ENCODE measurements at regions not wholly inside any gene's neighbourhood (a gene's known extent, or its start where the extent isn't known, plus 50 kb on each side); places are given as distances from the start of the nearest gene placed in this dataset.
"Not testable (repeated sequence)": the region's sequence is repeated elsewhere in the genome, so short reads cannot be mapped to it uniquely, and the experiment has no call there.

DNA sequence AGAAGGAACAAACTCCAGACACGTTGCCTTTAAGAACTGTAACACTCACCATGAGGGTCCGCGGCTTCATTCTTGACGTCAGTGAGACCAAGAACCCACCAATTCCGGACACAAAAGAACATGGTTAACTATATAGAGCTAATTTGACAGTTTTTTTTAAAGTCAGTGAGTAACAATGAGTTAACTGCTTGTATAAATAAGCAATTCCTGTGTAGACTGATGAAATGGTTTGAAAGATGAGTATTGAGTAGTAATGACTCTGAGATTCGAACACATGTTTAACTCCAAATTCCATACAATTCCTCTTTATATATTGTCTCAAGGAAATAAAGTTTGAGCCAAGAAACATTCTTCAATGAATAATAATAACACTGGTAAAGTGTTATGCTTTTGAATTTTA, 478.0 kb downstream of the MMUT start:
- Histone ChIP-seq H3K9me3 (ENCODE audit: insufficient read depth, low read length) (peaks cover 3% of the 10 kb centered on the region; the same call in 1 of the 2 replicates), H3K4me1 (ENCODE audit: insufficient read depth, insufficient read length) (no peaks in the 10 kb centered on the region), H3K9ac (ENCODE audit: insufficient read length, low read depth) (no peak overlapping the region), H3K4me3 (ENCODE audit: insufficient read length, low read depth) (no peak overlapping the region), H3K36me3 (ENCODE audit: insufficient read depth, insufficient read length, low read length) (no peaks in the 10 kb centered on the region), H3K27me3 (ENCODE audit: insufficient read depth, insufficient read length) (no peaks in the 10 kb centered on the region)
- TF ChIP-seq SUZ12 (IDR thresholded peaks at IDR 0.05; ENCODE audit: extremely low read depth, insufficient read depth, insufficient read length) (no peak), YY1 (IDR thresholded peaks at IDR 0.05; ENCODE audit: insufficient read depth, insufficient read length) (no peak)
- DNase-seq (ENCODE audit: low read depth, low spot score) = no peak

GRCh38 chr6:48983968-48984367, 479.1 kb downstream of the MMUT start:
- H3K36me3 ChIP-seq (ENCODE audit: insufficient read depth, insufficient read length, low read length); H3K27me3 ChIP-seq (ENCODE audit: insufficient read depth, insufficient read length); DNase-seq (ENCODE audit: low read depth, low spot score); H3K9ac ChIP-seq (ENCODE audit: insufficient read length, low read depth); H3K4me1 ChIP-seq (ENCODE audit: insufficient read depth, insufficient read length); H3K4me3 ChIP-seq (ENCODE audit: insufficient read length, low read depth); H3K9me3 ChIP-seq (ENCODE audit: insufficient read depth, low read length): not testable (repeated sequence)

DNA sequence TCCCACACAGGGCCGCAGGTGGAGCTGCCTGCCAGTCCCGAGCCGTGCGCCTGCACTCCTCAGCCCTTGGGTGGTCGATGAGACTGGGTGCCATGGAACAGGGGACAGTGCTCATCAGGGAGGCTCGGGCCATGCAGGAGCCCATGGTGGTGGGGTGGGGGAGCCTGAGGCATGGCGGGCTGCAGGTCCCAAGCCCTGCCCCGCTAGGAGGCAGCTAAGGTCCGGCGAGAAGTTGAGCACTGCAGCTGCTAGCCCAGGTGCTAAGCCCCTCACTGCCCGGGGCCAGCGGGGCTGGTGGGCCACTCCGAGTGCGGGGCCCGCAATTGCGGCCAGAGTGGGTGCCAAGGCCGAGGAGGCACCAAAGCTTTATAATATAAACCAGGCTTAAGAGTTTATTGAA, 479.7 kb downstream of the MMUT start:
- no peaks in the 10 kb centered on the region for H3K36me3 ChIP-seq (ENCODE audit: insufficient read depth, insufficient read length, low read length)
- H3K27me3 ChIP-seq (ENCODE audit: insufficient read depth, insufficient read length) = no peaks in the 10 kb centered on the region

DNA sequence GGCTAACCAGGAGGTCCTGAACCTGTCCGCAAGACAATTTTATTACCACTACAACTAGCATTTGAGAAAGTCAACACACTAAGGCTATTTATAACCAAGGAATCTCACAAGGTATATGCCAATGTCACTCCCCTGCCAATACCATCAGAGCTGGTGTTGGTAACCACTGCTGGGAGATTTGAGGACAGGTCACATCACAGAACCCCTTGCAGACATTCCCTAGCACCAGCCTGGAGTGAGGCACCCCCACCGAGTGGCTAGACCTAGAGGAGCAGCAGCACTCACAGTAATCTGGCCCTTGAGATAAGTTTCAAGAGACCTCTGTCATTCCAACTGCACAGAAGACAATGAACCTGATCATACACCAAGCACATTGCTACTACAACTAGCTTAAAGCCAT, 483.2 kb downstream of the MMUT start:
- Histone ChIP-seq H3K9me3 (ENCODE audit: insufficient read depth, low read length) (peaks cover 3% of the 10 kb centered on the region; the same call in 1 of the 2 replicates), H3K4me1 (ENCODE audit: insufficient read depth, insufficient read length) (no peaks in the 10 kb centered on the region), H3K36me3 (ENCODE audit: insufficient read depth, insufficient read length, low read length) (no peaks in the 10 kb centered on the region), H3K27me3 (ENCODE audit: insufficient read depth, insufficient read length) (no peaks in the 10 kb centered on the region), H3K9ac (ENCODE audit: insufficient read length, low read depth) (no peak overlapping the region), H3K4me3 (ENCODE audit: insufficient read length, low read depth) (no peak overlapping the region)
- TF ChIP-seq ZNF274 (IDR thresholded peaks at IDR 0.05; ENCODE audit: low read depth, low read length) (no peak), YY1 (IDR thresholded peaks at IDR 0.05; ENCODE audit: insufficient read depth, insufficient read length) (no peak), SUZ12 (IDR thresholded peaks at IDR 0.05; ENCODE audit: extremely low read depth, insufficient read depth, insufficient read length) (no peak)
- no peak for DNase-seq (ENCODE audit: low read depth, low spot score)

More for the DNA sequence above, 479.7 kb downstream of the MMUT start:
- Histone ChIP-seq H3K9ac (ENCODE audit: insufficient read length, low read depth) (no peak overlapping the region), H3K4me1 (ENCODE audit: insufficient read depth, insufficient read length) (no peaks in the 10 kb centered on the region), H3K9me3 (ENCODE audit: insufficient read depth, low read length) (peaks cover 3% of the 10 kb centered on the region; the same call in 1 of the 2 replicates), H3K4me3 (ENCODE audit: insufficient read length, low read depth) (no peak overlapping the region)
- no peak for DNase-seq (ENCODE audit: low read depth, low spot score)
- TF ChIP-seq SUZ12 (IDR thresholded peaks at IDR 0.05; ENCODE audit: extremely low read depth, insufficient read depth, insufficient read length) = no peak
- TF ChIP-seq YY1 (IDR thresholded peaks at IDR 0.05; ENCODE audit: insufficient read depth, insufficient read length) = no peak
- no peak for TF ChIP-seq ZNF274 (IDR thresholded peaks at IDR 0.05; ENCODE audit: low read depth, low read length)

DNA sequence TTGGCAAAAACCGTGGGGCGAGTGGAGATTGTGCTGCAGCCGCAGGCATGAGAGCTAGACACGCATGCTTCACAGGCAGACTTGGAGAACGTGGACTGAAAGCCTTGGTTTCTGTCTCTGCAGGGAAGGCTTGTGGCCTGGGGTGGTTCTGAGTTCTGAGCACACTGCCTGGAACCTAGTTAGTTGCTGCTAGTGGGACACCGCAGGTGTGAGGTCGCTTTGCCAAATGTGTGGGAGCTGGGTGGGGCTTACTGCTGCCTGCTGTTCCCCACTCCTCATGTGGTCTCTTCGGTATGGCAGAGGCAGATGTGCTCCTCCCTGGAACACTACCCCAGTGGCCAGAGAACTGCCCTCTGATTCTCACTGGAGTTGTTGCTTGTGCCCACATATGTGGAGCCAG, 484.0 kb downstream of the MMUT start:
- no peak for DNase-seq (ENCODE audit: low read depth, low spot score)
- peaks cover 3% of the 10 kb centered on the region; the same call in 1 of the 2 replicates for H3K9me3 ChIP-seq (ENCODE audit: insufficient read depth, low read length)
- TF ChIP-seq ZNF274 (IDR thresholded peaks at IDR 0.05; ENCODE audit: low read depth, low read length) (no peak), SUZ12 (IDR thresholded peaks at IDR 0.05; ENCODE audit: extremely low read depth, insufficient read depth, insufficient read length) (no peak), YY1 (IDR thresholded peaks at IDR 0.05; ENCODE audit: insufficient read depth, insufficient read length) (no peak)
- no peak overlapping the region for H3K9ac ChIP-seq (ENCODE audit: insufficient read length, low read depth)
- no peak overlapping the region for H3K4me3 ChIP-seq (ENCODE audit: insufficient read length, low read depth)
- H3K4me1 ChIP-seq (ENCODE audit: insufficient read depth, insufficient read length) = no peaks in the 10 kb centered on the region
- H3K27me3 ChIP-seq (ENCODE audit: insufficient read depth, insufficient read length) = no peaks in the 10 kb centered on the region
- no peaks in the 10 kb centered on the region for H3K36me3 ChIP-seq (ENCODE audit: insufficient read depth, insufficient read length, low read length)

- H3K27me3 ChIP-seq (ENCODE audit: insufficient read depth, insufficient read length) = no peaks in the 10 kb centered on the region
- H3K36me3 ChIP-seq (ENCODE audit: insufficient read depth, insufficient read length, low read length) = no peaks in the 10 kb centered on the region
- TF ChIP-seq SUZ12 (IDR thresholded peaks at IDR 0.05; ENCODE audit: extremely low read depth, insufficient read depth, insufficient read length) (no peak), ZNF274 (IDR thresholded peaks at IDR 0.05; ENCODE audit: low read depth, low read length) (no peak), YY1 (IDR thresholded peaks at IDR 0.05; ENCODE audit: insufficient read depth, insufficient read length) (no peak)
- no peak overlapping the region for H3K9ac ChIP-seq (ENCODE audit: insufficient read length, low read depth)
- H3K4me3 ChIP-seq (ENCODE audit: insufficient read length, low read depth) = no peak overlapping the region
- H3K9me3 ChIP-seq (ENCODE audit: insufficient read depth, low read length) = no peaks in the 10 kb centered on the region
- no peak for DNase-seq (ENCODE audit: low read depth, low spot score)
- H3K4me1 ChIP-seq (ENCODE audit: insufficient read depth, insufficient read length) = no peaks in the 10 kb centered on the region
These were observed 485.0 kb downstream of the MMUT start for GRCh38 chr6:48978016-48978415.

DNA sequence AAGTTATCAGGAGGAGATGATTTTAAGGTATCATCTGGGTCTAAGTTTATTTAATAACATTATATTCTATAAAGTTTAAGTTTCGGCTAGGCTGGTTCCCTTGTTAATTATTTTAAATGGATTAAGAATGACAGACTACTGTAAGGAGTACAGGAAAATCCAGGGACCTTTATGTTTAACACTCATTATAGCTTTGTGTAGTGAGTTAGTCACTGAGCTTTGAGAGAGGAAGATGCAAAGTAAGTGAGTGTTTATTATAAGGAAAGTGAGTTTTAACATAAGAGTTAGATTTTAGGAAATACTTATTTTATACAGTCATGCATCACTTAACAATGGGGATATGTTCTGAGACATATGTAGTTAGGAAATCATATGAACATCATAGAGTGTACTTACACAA, 485.5 kb downstream of the MMUT start:
- Histone ChIP-seq H3K9me3 (ENCODE audit: insufficient read depth, low read length) (no peaks in the 10 kb centered on the region), H3K9ac (ENCODE audit: insufficient read length, low read depth) (no peak overlapping the region), H3K36me3 (ENCODE audit: insufficient read depth, insufficient read length, low read length) (no peaks in the 10 kb centered on the region), H3K4me3 (ENCODE audit: insufficient read length, low read depth) (no peak overlapping the region), H3K4me1 (ENCODE audit: insufficient read depth, insufficient read length) (no peaks in the 10 kb centered on the region), H3K27me3 (ENCODE audit: insufficient read depth, insufficient read length) (no peaks in the 10 kb centered on the region)
- no peak for DNase-seq (ENCODE audit: low read depth, low spot score)
- TF ChIP-seq ZNF274 (IDR thresholded peaks at IDR 0.05; ENCODE audit: low read depth, low read length) = no peak
- no peak for TF ChIP-seq SUZ12 (IDR thresholded peaks at IDR 0.05; ENCODE audit: extremely low read depth, insufficient read depth, insufficient read length)
- TF ChIP-seq YY1 (IDR thresholded peaks at IDR 0.05; ENCODE audit: insufficient read depth, insufficient read length) = no peak

GRCh38 chr6:48973491-48973890, 489.6 kb downstream of the MMUT start:
- Histone ChIP-seq H3K4me3 (ENCODE audit: insufficient read length, low read depth) (no peak overlapping the region), H3K4me1 (ENCODE audit: insufficient read depth, insufficient read length) (no peaks in the 10 kb centered on the region), H3K9me3 (ENCODE audit: insufficient read depth, low read length) (no peaks in the 10 kb centered on the region), H3K9ac (ENCODE audit: insufficient read length, low read depth) (no peak overlapping the region), H3K27me3 (ENCODE audit: insufficient read depth, insufficient read length) (no peaks in the 10 kb centered on the region), H3K36me3 (ENCODE audit: insufficient read depth, insufficient read length, low read length) (no peaks in the 10 kb centered on the region)
- TF ChIP-seq SUZ12 (IDR thresholded peaks at IDR 0.05; ENCODE audit: extremely low read depth, insufficient read depth, insufficient read length) (no peak), ZNF274 (IDR thresholded peaks at IDR 0.05; ENCODE audit: low read depth, low read length) (no peak), YY1 (IDR thresholded peaks at IDR 0.05; ENCODE audit: insufficient read depth, insufficient read length) (no peak)
- no peak for DNase-seq (ENCODE audit: low read depth, low spot score)

Measured in NT2/D1 (cell line).